ENCODE measurements at regions not wholly inside any gene's neighbourhood (a gene's known extent, or its start where the extent isn't known, plus 50 kb on each side); places are given as distances from the start of the nearest gene placed in this dataset.

GRCh38 chr17:69703751-69704150, 289.3 kb downstream of the MAP2K6 start:
- Mint-ChIP-seq H3K4me1 (ENCODE audit: unreplicated experiment) (no peaks in the 10 kb centered on the region), H3K9me3 (ENCODE audit: unreplicated experiment) (peaks cover 3% of the 10 kb centered on the region), H3K27me3 (ENCODE audit: unreplicated experiment) (peaks cover 4% of the 10 kb centered on the region), H3K4me3 (ENCODE audit: unreplicated experiment) (no peak overlapping the region), H3K27ac (ENCODE audit: unreplicated experiment) (no peak overlapping the region), H3K36me3 (ENCODE audit: unreplicated experiment) (no peaks in the 10 kb centered on the region)
- DNase-seq (ENCODE audit: extremely low spot score, unreplicated experiment): no peak
- TF ChIP-seq, protein P1, sequence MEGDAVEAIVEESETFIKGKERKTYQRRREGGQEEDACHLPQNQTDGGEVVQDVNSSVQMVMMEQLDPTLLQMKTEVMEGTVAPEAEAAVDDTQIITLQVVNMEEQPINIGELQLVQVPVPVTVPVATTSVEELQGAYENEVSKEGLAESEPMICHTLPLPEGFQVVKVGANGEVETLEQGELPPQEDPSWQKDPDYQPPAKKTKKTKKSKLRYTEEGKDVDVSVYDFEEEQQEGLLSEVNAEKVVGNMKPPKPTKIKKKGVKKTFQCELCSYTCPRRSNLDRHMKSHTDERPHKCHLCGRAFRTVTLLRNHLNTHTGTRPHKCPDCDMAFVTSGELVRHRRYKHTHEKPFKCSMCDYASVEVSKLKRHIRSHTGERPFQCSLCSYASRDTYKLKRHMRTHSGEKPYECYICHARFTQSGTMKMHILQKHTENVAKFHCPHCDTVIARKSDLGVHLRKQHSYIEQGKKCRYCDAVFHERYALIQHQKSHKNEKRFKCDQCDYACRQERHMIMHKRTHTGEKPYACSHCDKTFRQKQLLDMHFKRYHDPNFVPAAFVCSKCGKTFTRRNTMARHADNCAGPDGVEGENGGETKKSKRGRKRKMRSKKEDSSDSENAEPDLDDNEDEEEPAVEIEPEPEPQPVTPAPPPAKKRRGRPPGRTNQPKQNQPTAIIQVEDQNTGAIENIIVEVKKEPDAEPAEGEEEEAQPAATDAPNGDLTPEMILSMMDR (IDR thresholded peaks at IDR 0.05): no peak

- H3K4me3 Mint-ChIP-seq (ENCODE audit: unreplicated experiment): no peak overlapping the region
- no peak overlapping the region for H3K27ac Mint-ChIP-seq (ENCODE audit: unreplicated experiment)
- H3K27me3 Mint-ChIP-seq (ENCODE audit: unreplicated experiment): peaks cover 3% of the 10 kb centered on the region
- no peak for DNase-seq (ENCODE audit: extremely low spot score, unreplicated experiment)
- H3K4me1 Mint-ChIP-seq (ENCODE audit: unreplicated experiment): no peaks in the 10 kb centered on the region
- TF ChIP-seq, protein P1 (IDR thresholded peaks at IDR 0.05): no peak
- no peaks in the 10 kb centered on the region for H3K36me3 Mint-ChIP-seq (ENCODE audit: unreplicated experiment)
- H3K9me3 Mint-ChIP-seq (ENCODE audit: unreplicated experiment): no peaks in the 10 kb centered on the region
Measured at GRCh38 chr17:69704935-69705334, 290.4 kb downstream of the MAP2K6 start.

DNA sequence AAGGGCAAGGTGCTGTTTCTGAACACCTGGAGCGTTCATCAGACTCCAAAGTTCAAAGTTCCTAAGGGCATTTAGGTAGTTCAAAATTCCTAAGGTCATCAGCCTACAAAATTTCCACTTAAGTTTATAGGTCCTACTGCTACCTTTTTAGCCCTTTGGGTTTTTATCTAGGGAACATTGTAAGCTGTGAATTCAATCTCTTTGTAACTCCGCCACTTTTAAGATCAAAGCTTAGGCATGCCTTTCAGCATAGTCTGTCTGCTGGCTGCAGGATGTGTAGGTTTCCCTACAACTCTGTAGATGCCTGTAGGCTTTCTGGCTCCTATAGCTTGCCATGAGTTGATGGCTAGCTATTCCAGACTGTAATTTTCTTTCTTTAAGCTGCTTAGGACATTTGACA, 291.6 kb downstream of the MAP2K6 start:
- Mint-ChIP-seq H3K9me3 (ENCODE audit: unreplicated experiment) (no peaks in the 10 kb centered on the region), H3K27me3 (ENCODE audit: unreplicated experiment) (peaks cover 3% of the 10 kb centered on the region), H3K36me3 (ENCODE audit: unreplicated experiment) (no peaks in the 10 kb centered on the region), H3K27ac (ENCODE audit: unreplicated experiment) (no peak overlapping the region), H3K4me1 (ENCODE audit: unreplicated experiment) (no peaks in the 10 kb centered on the region), H3K4me3 (ENCODE audit: unreplicated experiment) (no peak overlapping the region)
- TF ChIP-seq, protein P1 (IDR thresholded peaks at IDR 0.05): no peak
- no peak for DNase-seq (ENCODE audit: extremely low spot score, unreplicated experiment)

GRCh38 chr17:69709441-69709840, 294.9 kb downstream of the MAP2K6 start:
- Mint-ChIP-seq H3K9me3 (ENCODE audit: unreplicated experiment) (no peaks in the 10 kb centered on the region), H3K27ac (ENCODE audit: unreplicated experiment) (no peak overlapping the region), H3K27me3 (ENCODE audit: unreplicated experiment) (peaks cover 3% of the 10 kb centered on the region), H3K36me3 (ENCODE audit: unreplicated experiment) (no peaks in the 10 kb centered on the region), H3K4me3 (ENCODE audit: unreplicated experiment) (no peak overlapping the region), H3K4me1 (ENCODE audit: unreplicated experiment) (no peaks in the 10 kb centered on the region)
- TF ChIP-seq, protein P1 (IDR thresholded peaks at IDR 0.05): no peak
- DNase-seq (ENCODE audit: extremely low spot score, unreplicated experiment): no peak

- TF ChIP-seq, protein P1 (IDR thresholded peaks at IDR 0.05): no peak
- no peaks in the 10 kb centered on the region for H3K9me3 Mint-ChIP-seq (ENCODE audit: unreplicated experiment)
- peaks cover 3% of the 10 kb centered on the region for H3K27me3 Mint-ChIP-seq (ENCODE audit: unreplicated experiment)
- H3K27ac Mint-ChIP-seq (ENCODE audit: unreplicated experiment): no peak overlapping the region
- no peaks in the 10 kb centered on the region for H3K4me1 Mint-ChIP-seq (ENCODE audit: unreplicated experiment)
- no peaks in the 10 kb centered on the region for H3K36me3 Mint-ChIP-seq (ENCODE audit: unreplicated experiment)
- DNase-seq (ENCODE audit: extremely low spot score, unreplicated experiment): no peak
- H3K4me3 Mint-ChIP-seq (ENCODE audit: unreplicated experiment): no peak overlapping the region
Measured at GRCh38 chr17:69710926-69711325, 296.4 kb downstream of the MAP2K6 start.

Measured in osteocyte (in vitro differentiated cells).